GM10266 (cell line): ENCODE measurements at regions not wholly inside any gene's neighbourhood (a gene's known extent, or its start where the extent isn't known, plus 50 kb on each side); places are given as distances from the start of the nearest gene placed in this dataset.

Experiments
- DNase-seq: peaks from one replicate; pipeline ENCODE4 v3.0.0; 2012; ENCODE audit errors: extremely low spot score
- TF ChIP-seq, protein P1 (sequence below): IDR thresholded peaks from 2 replicates; pipeline ENCODE4 v1.5.1; 2012; ENCODE audit warnings: mild to moderate bottlenecking, low read depth; ENCODE audit not compliant: control insufficient read depth, insufficient read depth; ENCODE audit errors: missing control alignments

- TF ChIP-seq, protein P1, sequence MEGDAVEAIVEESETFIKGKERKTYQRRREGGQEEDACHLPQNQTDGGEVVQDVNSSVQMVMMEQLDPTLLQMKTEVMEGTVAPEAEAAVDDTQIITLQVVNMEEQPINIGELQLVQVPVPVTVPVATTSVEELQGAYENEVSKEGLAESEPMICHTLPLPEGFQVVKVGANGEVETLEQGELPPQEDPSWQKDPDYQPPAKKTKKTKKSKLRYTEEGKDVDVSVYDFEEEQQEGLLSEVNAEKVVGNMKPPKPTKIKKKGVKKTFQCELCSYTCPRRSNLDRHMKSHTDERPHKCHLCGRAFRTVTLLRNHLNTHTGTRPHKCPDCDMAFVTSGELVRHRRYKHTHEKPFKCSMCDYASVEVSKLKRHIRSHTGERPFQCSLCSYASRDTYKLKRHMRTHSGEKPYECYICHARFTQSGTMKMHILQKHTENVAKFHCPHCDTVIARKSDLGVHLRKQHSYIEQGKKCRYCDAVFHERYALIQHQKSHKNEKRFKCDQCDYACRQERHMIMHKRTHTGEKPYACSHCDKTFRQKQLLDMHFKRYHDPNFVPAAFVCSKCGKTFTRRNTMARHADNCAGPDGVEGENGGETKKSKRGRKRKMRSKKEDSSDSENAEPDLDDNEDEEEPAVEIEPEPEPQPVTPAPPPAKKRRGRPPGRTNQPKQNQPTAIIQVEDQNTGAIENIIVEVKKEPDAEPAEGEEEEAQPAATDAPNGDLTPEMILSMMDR = no peak
Observed at GRCh38 chr5:116824751-116825438, 250.3 kb upstream of the SEMA6A start.

GRCh38 chr5:116814626-116815385 is 240.2 kb upstream of the SEMA6A start:
- TF ChIP-seq, protein P1 = no peak
- DNase-seq = no peak

More at GRCh38 chr5:116824751-116825438, 250.3 kb upstream of the SEMA6A start:
- no peak for DNase-seq

DNA sequence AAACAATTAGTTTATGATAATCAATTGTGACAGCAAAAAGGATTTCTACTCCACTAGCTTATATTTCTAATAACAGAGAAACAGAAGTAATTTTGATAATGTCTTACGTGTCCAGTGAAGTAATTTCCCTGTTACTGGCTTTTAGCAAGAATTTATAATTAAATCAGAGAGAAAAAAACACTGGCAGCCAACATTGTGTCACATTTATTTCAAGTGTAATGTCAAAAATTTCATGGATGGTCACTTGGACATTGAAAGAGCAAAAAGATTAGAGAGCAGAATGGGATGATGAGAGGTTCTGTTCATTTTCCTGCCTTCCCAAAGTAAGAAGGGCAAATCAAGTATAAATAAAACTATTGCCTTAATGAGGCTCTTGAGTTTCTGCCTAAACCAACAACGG is 239.3 kb upstream of the SEMA6A start:
- no peak for DNase-seq
- TF ChIP-seq, protein P1 = no peak

GRCh38 chr5:116813356-116813755 is 238.7 kb upstream of the SEMA6A start:
- no peak for DNase-seq
- TF ChIP-seq, protein P1 = no peak

GRCh38 chr5:116810951-116811350 is 236.3 kb upstream of the SEMA6A start:
- no peak for DNase-seq
- TF ChIP-seq, protein P1 = no peak

- DNase-seq = no peak
- TF ChIP-seq, protein P1 = no peak
Observed at GRCh38 chr5:116806836-116807235, 232.2 kb upstream of the SEMA6A start.

- no peak for DNase-seq
Observed at GRCh38 chr5:116799401-116799800, 224.8 kb upstream of the SEMA6A start.

More at GRCh38 chr5:116799401-116799800, 224.8 kb upstream of the SEMA6A start:
- TF ChIP-seq, protein P1 = no peak
